ENCODE measurements at regions not wholly inside any gene's neighbourhood (a gene's known extent, or its start where the extent isn't known, plus 50 kb on each side); places are given as distances from the start of the nearest gene placed in this dataset.

- TF ChIP-seq CTCF (IDR thresholded peaks at IDR 0.05; ENCODE audit: low read depth, low read length, poor library complexity, severe bottlenecking) (no peak), EZH2phosphoT487 (IDR thresholded peaks at IDR 0.05; ENCODE audit: borderline replicate concordance, low read length) (no peak)
These were observed 55.2 kb upstream of the BCL11A start for GRCh38 chr2:60608679-60609078.

All from DOHH2 (cell line).